Ovary (tissue), 3 donors: ENCODE measurements at regions not wholly inside any gene's neighbourhood (a gene's known extent, or its start where the extent isn't known, plus 50 kb on each side); places are given as distances from the start of the nearest gene placed in this dataset.

Experiments used
- CTCF ChIP-seq, 3 donors: fragments of 450-650 bp in 2 of 3; fragments of 200-600 bp in 1 of 3; IDR thresholded peaks; one replicate each; pipeline versions ENCODE4 v1.5.1 to v1.8.0; 2016 to 2022; ENCODE audit warnings: antibody characterized with exemption in 3 of 3, mild to moderate bottlenecking in 1 of 3
- EP300 ChIP-seq: sonication (generic); formaldehyde crosslinking; IDR thresholded peaks from one replicate; pipeline ENCODE4 v1.6.1; 2017; ENCODE audit warnings: antibody characterized with exemption
- POLR2A ChIP-seq: fragments of 450-650 bp; IDR thresholded peaks from one replicate; pipeline ENCODE4 v1.6.1; 2017; ENCODE audit warnings: antibody characterized with exemption, mild to moderate bottlenecking, moderate library complexity
- donor health status: DM: no; HTN: no; CAD: no.

GRCh38 chr18:67408240-67408639, 108.3 kb downstream of the DSEL start:
- no peak for TF ChIP-seq CTCF (IDR thresholded peaks at IDR 0.05)
- TF ChIP-seq POLR2A: no peak
- no peak for TF ChIP-seq EP300
